ENCODE measurements at regions not wholly inside any gene's neighbourhood (a gene's known extent, or its start where the extent isn't known, plus 50 kb on each side); places are given as distances from the start of the nearest gene placed in this dataset.

DNA sequence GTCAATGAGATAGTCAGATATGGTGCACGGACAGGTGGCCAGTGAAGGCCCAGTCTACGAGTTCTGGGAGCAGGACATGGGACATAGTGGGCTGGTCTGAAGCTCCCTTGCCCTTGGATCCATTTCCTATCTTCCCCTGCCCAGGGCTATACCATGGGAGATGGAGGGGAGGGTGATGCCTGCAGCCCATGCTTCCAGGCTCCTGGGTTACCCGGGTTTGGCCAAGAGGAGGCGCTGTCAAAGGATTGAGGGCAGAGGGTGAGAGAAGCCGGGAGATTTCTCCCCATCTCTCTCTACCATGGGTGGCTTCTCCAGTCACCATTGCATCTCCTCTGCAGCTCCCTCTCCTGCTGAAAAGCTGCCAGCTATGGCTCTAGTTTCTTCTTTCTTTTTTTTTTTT, 52.8 kb upstream of the LHX5 start:
- ATAC-seq (ENCODE audit: poor library complexity) (no peak), DNase-seq (no peak)
- peaks cover 93% of the 10 kb centered on the region for H3K27me3 Mint-ChIP-seq
- ChIA-PET POLR2A (no interaction called here), CTCF (interaction anchor here (0.6 kb wide), 1 partner anchor 562 kb away, joined by 3 read pairs; no protein-coding TSS in a partner anchor)
- intact Hi-C loops (cut with DNase I, micrococcal nuclease) = no loop called here
- no peak overlapping the region for H3K4me3 Mint-ChIP-seq
- H3K27ac ChIP-seq (ENCODE audit: low read depth in 1 of 2, low read length in 2 of 2) = no peak overlapping the region
- no peaks in the 10 kb centered on the region for H3K4me1 Mint-ChIP-seq (ENCODE audit: low read depth)
- H3K4me3 ChIP-seq (ENCODE audit: low read length) = no peak overlapping the region
- no peak overlapping the region for H3K27ac Mint-ChIP-seq
- H3K9me3 Mint-ChIP-seq = no peaks in the 10 kb centered on the region
- no peaks in the 10 kb centered on the region for H3K4me1 ChIP-seq (ENCODE audit: insufficient read depth, low read length)
- H3K36me3 ChIP-seq (ENCODE audit: insufficient read depth, low read length) = no peaks in the 10 kb centered on the region
- peaks cover 0 to 4% of the 10 kb centered on the region in 2 experiments for H3K9me3 ChIP-seq (ENCODE audit: control insufficient read depth in 1 of 2, insufficient read depth in 1 of 2, low read length in 2 of 2)
- H3K27me3 ChIP-seq (ENCODE audit: control insufficient read depth in 1 of 2, insufficient read depth in 2 of 2, low read length in 2 of 2) = peaks cover 42% of the 10 kb centered on the region in 2 experiments
- TF ChIP-seq, protein P1, sequence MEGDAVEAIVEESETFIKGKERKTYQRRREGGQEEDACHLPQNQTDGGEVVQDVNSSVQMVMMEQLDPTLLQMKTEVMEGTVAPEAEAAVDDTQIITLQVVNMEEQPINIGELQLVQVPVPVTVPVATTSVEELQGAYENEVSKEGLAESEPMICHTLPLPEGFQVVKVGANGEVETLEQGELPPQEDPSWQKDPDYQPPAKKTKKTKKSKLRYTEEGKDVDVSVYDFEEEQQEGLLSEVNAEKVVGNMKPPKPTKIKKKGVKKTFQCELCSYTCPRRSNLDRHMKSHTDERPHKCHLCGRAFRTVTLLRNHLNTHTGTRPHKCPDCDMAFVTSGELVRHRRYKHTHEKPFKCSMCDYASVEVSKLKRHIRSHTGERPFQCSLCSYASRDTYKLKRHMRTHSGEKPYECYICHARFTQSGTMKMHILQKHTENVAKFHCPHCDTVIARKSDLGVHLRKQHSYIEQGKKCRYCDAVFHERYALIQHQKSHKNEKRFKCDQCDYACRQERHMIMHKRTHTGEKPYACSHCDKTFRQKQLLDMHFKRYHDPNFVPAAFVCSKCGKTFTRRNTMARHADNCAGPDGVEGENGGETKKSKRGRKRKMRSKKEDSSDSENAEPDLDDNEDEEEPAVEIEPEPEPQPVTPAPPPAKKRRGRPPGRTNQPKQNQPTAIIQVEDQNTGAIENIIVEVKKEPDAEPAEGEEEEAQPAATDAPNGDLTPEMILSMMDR (IDR thresholded peaks at IDR 0.05) = no peak
- no peaks in the 10 kb centered on the region for H3K36me3 Mint-ChIP-seq (ENCODE audit: low read depth)

DNA sequence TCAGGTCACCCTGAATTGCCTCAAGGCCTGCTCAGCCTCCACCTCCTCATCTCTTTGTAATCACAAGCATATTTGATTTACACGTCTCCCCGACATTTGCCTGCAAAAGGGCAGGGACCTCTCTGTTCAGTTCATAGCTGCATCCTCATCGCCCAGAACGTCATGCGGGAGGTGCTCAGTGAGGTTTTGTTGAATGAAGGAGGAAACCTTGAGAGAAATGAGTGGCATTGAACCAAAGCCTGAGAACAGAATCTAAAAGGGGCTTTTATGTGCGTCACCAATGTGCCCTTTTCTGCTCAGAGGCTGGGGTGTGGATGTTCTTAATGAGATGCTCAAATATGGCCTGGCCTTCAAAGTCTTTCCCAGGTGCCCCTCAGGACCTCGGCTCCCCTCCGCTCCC, 50.0 kb upstream of the LHX5 start:
- H3K27ac ChIP-seq (ENCODE audit: low read depth in 1 of 2, low read length in 2 of 2) = no peak overlapping the region
- intact Hi-C loops (cut with DNase I, micrococcal nuclease) = no loop called here
- DNase-seq = no peak
- H3K36me3 ChIP-seq (ENCODE audit: insufficient read depth, low read length) = no peaks in the 10 kb centered on the region
- TF ChIP-seq, protein P1 (IDR thresholded peaks at IDR 0.05) = no peak
- no peak for ATAC-seq (ENCODE audit: poor library complexity)
- Mint-ChIP-seq H3K27me3 (peaks cover 92% of the 10 kb centered on the region), H3K4me3 (no peak overlapping the region), H3K4me1 (ENCODE audit: low read depth) (no peaks in the 10 kb centered on the region), H3K9me3 (no peaks in the 10 kb centered on the region), H3K36me3 (ENCODE audit: low read depth) (no peaks in the 10 kb centered on the region), H3K27ac (no peak overlapping the region)
- H3K4me3 ChIP-seq (ENCODE audit: low read length) = no peak overlapping the region
- H3K9me3 ChIP-seq (ENCODE audit: control insufficient read depth in 1 of 2, insufficient read depth in 1 of 2, low read length in 2 of 2) = no peaks in the 10 kb centered on the region
- ChIA-PET POLR2A (no interaction called here), CTCF (no interaction called here)
- H3K27me3 ChIP-seq (ENCODE audit: control insufficient read depth in 1 of 2, insufficient read depth in 2 of 2, low read length in 2 of 2) = peaks cover 37 to 53% of the 10 kb centered on the region in 2 experiments
- H3K4me1 ChIP-seq (ENCODE audit: insufficient read depth, low read length) = no peaks in the 10 kb centered on the region
